ENCODE measurements at regions not wholly inside any gene's neighbourhood (a gene's known extent, or its start where the extent isn't known, plus 50 kb on each side); places are given as distances from the start of the nearest gene placed in this dataset.

DNA sequence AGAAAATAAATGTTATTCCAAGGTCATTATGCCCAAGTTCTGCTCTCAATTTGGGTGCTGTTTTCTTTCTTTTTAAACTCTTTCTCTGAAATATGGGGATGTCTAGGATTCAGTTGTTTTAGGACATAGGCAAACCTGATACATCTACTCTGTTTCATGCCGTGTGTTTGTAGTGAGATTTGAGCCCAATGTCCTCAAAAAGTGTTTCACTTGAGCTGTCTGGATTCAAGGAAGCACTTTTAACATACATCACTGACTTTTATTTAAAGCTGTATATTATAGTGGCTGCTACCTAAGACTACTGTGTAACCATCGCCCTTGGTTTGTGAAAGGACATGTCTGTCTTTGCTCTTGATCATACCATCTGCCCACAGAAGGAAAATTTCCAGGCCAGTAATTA, 709.3 kb upstream of the STXBP6 start:
- TF ChIP-seq, protein P1, sequence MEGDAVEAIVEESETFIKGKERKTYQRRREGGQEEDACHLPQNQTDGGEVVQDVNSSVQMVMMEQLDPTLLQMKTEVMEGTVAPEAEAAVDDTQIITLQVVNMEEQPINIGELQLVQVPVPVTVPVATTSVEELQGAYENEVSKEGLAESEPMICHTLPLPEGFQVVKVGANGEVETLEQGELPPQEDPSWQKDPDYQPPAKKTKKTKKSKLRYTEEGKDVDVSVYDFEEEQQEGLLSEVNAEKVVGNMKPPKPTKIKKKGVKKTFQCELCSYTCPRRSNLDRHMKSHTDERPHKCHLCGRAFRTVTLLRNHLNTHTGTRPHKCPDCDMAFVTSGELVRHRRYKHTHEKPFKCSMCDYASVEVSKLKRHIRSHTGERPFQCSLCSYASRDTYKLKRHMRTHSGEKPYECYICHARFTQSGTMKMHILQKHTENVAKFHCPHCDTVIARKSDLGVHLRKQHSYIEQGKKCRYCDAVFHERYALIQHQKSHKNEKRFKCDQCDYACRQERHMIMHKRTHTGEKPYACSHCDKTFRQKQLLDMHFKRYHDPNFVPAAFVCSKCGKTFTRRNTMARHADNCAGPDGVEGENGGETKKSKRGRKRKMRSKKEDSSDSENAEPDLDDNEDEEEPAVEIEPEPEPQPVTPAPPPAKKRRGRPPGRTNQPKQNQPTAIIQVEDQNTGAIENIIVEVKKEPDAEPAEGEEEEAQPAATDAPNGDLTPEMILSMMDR (IDR thresholded peaks at IDR 0.05) = no peak
- TF ChIP-seq POLR2A (IDR thresholded peaks at IDR 0.05) (no peak), POLR2AphosphoS5 (IDR thresholded peaks at IDR 0.05) (no peak)

All from gastroesophageal sphincter (tissue), 3 donors.